ENCODE measurements at regions not wholly inside any gene's neighbourhood (a gene's known extent, or its start where the extent isn't known, plus 50 kb on each side); places are given as distances from the start of the nearest gene placed in this dataset.

DNA sequence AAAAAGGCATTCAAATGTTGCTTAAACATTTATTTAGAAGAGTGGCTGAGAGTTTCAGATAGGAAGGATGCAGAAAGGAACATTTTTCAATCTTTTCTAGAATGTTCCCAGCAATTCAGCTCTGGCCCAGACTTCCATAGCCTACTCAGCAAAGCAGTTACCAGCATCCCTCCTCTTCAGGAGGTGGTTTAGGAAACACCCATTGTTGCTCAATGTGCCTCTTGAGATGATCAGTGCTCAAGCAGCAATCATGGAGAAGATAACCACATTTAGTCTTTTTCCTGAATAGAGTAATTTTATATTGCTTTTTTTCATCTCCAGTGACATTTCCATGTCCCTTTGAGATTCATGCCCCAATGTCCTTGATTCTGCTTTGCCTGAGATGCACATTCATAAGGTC is 328.7 kb upstream of the PPARGC1A start:
- Mint-ChIP-seq H3K4me3 (ENCODE audit: unreplicated experiment) (no peak overlapping the region), H3K9me3 (ENCODE audit: unreplicated experiment) (peaks cover 7% of the 10 kb centered on the region), H3K36me3 (ENCODE audit: insufficient read depth, unreplicated experiment) (no peaks in the 10 kb centered on the region), H3K4me1 (ENCODE audit: insufficient read depth, unreplicated experiment) (peaks cover 13% of the 10 kb centered on the region), H3K27me3 (ENCODE audit: insufficient read depth, unreplicated experiment) (no peaks in the 10 kb centered on the region), H3K27ac (ENCODE audit: low read depth, unreplicated experiment) (no peak overlapping the region)
- ChIA-PET CTCF (interaction anchor here (0.6 to 0.7 kb wide), 2 partner anchors 15 to 1086 kb away, joined by 3 to 4 read pairs; no protein-coding TSS in a partner anchor), POLR2A (interaction anchor here (0.9 to 2.5 kb wide), 4 partner anchors 8 to 104 kb away, joined by 3 to 11 read pairs (median 4); no protein-coding TSS in a partner anchor)
- intact Hi-C loops (cut with micrococcal nuclease), result loop anchor here (10.0 kb wide), 1 partner anchor 214 kb away; no protein-coding TSS in a partner anchor
- no peak for DNase-seq (ENCODE audit: unreplicated experiment)
- TF ChIP-seq, protein P1, sequence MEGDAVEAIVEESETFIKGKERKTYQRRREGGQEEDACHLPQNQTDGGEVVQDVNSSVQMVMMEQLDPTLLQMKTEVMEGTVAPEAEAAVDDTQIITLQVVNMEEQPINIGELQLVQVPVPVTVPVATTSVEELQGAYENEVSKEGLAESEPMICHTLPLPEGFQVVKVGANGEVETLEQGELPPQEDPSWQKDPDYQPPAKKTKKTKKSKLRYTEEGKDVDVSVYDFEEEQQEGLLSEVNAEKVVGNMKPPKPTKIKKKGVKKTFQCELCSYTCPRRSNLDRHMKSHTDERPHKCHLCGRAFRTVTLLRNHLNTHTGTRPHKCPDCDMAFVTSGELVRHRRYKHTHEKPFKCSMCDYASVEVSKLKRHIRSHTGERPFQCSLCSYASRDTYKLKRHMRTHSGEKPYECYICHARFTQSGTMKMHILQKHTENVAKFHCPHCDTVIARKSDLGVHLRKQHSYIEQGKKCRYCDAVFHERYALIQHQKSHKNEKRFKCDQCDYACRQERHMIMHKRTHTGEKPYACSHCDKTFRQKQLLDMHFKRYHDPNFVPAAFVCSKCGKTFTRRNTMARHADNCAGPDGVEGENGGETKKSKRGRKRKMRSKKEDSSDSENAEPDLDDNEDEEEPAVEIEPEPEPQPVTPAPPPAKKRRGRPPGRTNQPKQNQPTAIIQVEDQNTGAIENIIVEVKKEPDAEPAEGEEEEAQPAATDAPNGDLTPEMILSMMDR (IDR thresholded peaks at IDR 0.05; ENCODE audit: unreplicated experiment), result no peak
- no TSS peak for BruUV-seq (replicated peaks)

DNA sequence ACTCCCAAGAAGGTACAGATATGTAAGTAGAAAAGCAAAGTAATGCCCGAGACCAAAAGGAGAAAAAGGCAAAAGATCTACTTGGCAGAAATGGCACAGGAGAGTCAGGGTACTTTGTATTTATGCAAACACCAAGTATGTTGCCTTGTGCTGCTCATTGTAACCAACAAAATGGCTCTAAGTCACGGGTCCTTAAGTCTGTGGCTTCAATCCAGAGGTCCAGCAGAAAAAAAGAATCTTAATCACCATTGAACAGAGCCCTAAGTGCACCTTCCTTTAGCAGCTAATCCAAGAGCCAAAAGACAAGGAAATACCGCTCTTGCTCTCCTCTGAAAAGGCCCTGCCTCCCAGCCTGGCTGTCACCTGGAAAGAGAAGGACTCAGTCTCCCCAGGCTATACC is 324.9 kb upstream of the PPARGC1A start:
- POLR2A ChIA-PET, result no interaction called here
- no peak for DNase-seq (ENCODE audit: unreplicated experiment)
- Mint-ChIP-seq H3K27ac (ENCODE audit: low read depth, unreplicated experiment) (peak overlapping the region; percentile 66), H3K4me1 (ENCODE audit: insufficient read depth, unreplicated experiment) (peaks cover 35% of the 10 kb centered on the region), H3K27me3 (ENCODE audit: insufficient read depth, unreplicated experiment) (no peaks in the 10 kb centered on the region), H3K4me3 (ENCODE audit: unreplicated experiment) (no peak overlapping the region), H3K9me3 (ENCODE audit: unreplicated experiment) (peaks cover 7% of the 10 kb centered on the region), H3K36me3 (ENCODE audit: insufficient read depth, unreplicated experiment) (no peaks in the 10 kb centered on the region)
- no TSS peak for BruUV-seq (replicated peaks)
- intact Hi-C loops (cut with micrococcal nuclease), result loop anchor here (10.0 kb wide), 1 partner anchor 210 kb away; no protein-coding TSS in a partner anchor
- TF ChIP-seq, protein P1 (IDR thresholded peaks at IDR 0.05; ENCODE audit: unreplicated experiment), result no peak
- CTCF ChIA-PET, result interaction anchor here (1.0 to 1.7 kb wide), 2 partner anchors 15 to 26 kb away, joined by 3 to 4 read pairs; no protein-coding TSS in a partner anchor

DNA sequence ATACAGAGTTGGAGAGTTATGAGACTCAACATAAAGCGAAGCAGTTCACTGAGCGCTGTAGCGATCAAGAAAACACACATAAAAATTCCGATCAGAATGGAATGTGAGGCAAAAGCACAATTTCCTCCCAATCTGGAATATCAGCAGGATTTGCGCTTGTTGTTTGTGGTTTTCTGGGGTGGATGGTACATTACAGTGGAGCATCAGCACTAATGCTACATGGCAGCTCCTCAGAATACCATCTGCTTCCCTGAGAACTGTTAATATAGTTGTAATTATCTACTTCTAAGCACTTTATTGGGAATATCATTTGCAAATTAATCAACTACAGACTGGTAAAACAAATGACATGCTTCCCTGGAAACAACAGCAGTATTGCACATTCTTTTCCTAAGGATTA is 324.1 kb upstream of the PPARGC1A start:
- peaks cover 7% of the 10 kb centered on the region for H3K9me3 Mint-ChIP-seq (ENCODE audit: unreplicated experiment)
- DNase-seq (ENCODE audit: unreplicated experiment), result no peak
- peak overlapping the region; percentile 66 for H3K27ac Mint-ChIP-seq (ENCODE audit: low read depth, unreplicated experiment)
- ChIA-PET POLR2A (no interaction called here), CTCF (interaction anchor here (0.7 kb wide), 1 partner anchor 181 kb away, joined by 3 read pairs; no protein-coding TSS in a partner anchor)
- H3K36me3 Mint-ChIP-seq (ENCODE audit: insufficient read depth, unreplicated experiment), result no peaks in the 10 kb centered on the region
- H3K27me3 Mint-ChIP-seq (ENCODE audit: insufficient read depth, unreplicated experiment), result no peaks in the 10 kb centered on the region
- BruUV-seq (replicated peaks), result no TSS peak
- no peak overlapping the region for H3K4me3 Mint-ChIP-seq (ENCODE audit: unreplicated experiment)
- intact Hi-C loops (cut with micrococcal nuclease), result loop anchor here (10.0 kb wide), 1 partner anchor 209 kb away; no protein-coding TSS in a partner anchor
- H3K4me1 Mint-ChIP-seq (ENCODE audit: insufficient read depth, unreplicated experiment), result peaks cover 31% of the 10 kb centered on the region
- TF ChIP-seq, protein P1 (IDR thresholded peaks at IDR 0.05; ENCODE audit: unreplicated experiment), result no peak

DNA sequence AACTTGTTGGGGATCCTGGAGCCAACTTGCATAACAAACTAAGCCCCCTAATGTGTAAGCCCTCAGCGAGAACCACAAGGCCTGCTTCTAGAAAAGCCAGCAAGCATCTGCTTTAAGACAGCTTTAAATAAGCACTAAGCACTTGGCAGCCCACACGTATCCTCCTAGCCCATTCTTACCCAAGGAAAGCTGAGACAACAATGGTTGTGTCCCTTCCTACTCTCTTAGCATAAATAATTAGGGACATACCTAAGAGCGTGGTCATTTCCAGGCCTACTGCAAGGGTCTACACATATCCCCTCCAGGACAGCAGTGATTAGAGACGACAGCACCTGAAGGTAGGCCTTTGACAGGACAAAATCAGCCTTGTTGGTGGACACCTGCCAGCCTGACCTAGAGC is 322.8 kb upstream of the PPARGC1A start:
- Mint-ChIP-seq H3K27me3 (ENCODE audit: insufficient read depth, unreplicated experiment) (no peaks in the 10 kb centered on the region), H3K36me3 (ENCODE audit: insufficient read depth, unreplicated experiment) (no peaks in the 10 kb centered on the region), H3K4me1 (ENCODE audit: insufficient read depth, unreplicated experiment) (peaks cover 36% of the 10 kb centered on the region), H3K27ac (ENCODE audit: low read depth, unreplicated experiment) (no peak overlapping the region), H3K9me3 (ENCODE audit: unreplicated experiment) (no peaks in the 10 kb centered on the region), H3K4me3 (ENCODE audit: unreplicated experiment) (no peak overlapping the region)
- DNase-seq (ENCODE audit: unreplicated experiment), result no peak
- ChIA-PET POLR2A (interaction anchor here (1.1 to 3.2 kb wide), 3 partner anchors 33 to 278 kb away, joined by 3 to 18 read pairs (median 10); no protein-coding TSS in a partner anchor), CTCF (interaction anchor here (1.4 to 3.3 kb wide), 2 partner anchors 13 to 206 kb away, joined by 4 to 13 read pairs; no protein-coding TSS in a partner anchor)
- intact Hi-C loops (cut with micrococcal nuclease), result loop anchor here (10.0 kb wide), 1 partner anchor 208 kb away; no protein-coding TSS in a partner anchor
- TF ChIP-seq, protein P1 (IDR thresholded peaks at IDR 0.05; ENCODE audit: unreplicated experiment), result no peak
- no TSS peak for BruUV-seq (replicated peaks)
